HL-60 (cell line): ENCODE measurements at regions not wholly inside any gene's neighbourhood (a gene's known extent, or its start where the extent isn't known, plus 50 kb on each side); places are given as distances from the start of the nearest gene placed in this dataset.

ENCODE experiments used
- DNase-seq, 2 experiments: peaks; one replicate each; pipeline ENCODE4 v3.0.0-alpha.2; 2010 to 2020; ENCODE audit warnings: low read depth in 1 of 2, low spot score in 1 of 2
- H3K27ac ChIP-seq: fragments of 250-450 bp; sonication (Bioruptor Pico); replicated peaks from 2 replicates; pipeline ENCODE4 v1.5.1; 2020; ENCODE audit warnings: mild to moderate bottlenecking, moderate library complexity
- H3K27me3 ChIP-seq: fragments of 250-450 bp; sonication (Bioruptor Pico); 2 replicates; pipeline ENCODE4 v1.5.1; 2021; ENCODE audit warnings: mild to moderate bottlenecking, moderate library complexity; ENCODE audit not compliant: insufficient read depth, poor library complexity, severe bottlenecking
- H3K4me3 ChIP-seq: replicated peaks from 2 replicates; pipeline ENCODE4 v1.5.1; 2011; ENCODE audit warnings: mild to moderate bottlenecking, control low read depth, low read length; ENCODE audit not compliant: insufficient read depth
- CTCF ChIP-seq: IDR thresholded peaks from one replicate; pipeline ENCODE4 v1.5.1; 2011; ENCODE audit warnings: low read length, control low read depth, inconsistent platforms; ENCODE audit not compliant: insufficient read depth
- GABPA ChIP-seq: IDR thresholded peaks from 2 replicates; pipeline ENCODE4 v1.6.1; 2012; ENCODE audit warnings: low read depth
- POLR2AphosphoS5 ChIP-seq: IDR thresholded peaks from 2 replicates; pipeline ENCODE4 v1.6.1; 2012; ENCODE audit warnings: low read depth
- REST ChIP-seq: IDR thresholded peaks from 2 replicates; pipeline ENCODE4 v1.6.1; 2012; ENCODE audit warnings: low read depth; ENCODE audit not compliant: insufficient replicate concordance
- SPI1 ChIP-seq: IDR thresholded peaks from 2 replicates; pipeline ENCODE4 v1.6.1; 2012; ENCODE audit warnings: low read depth, mild to moderate bottlenecking, borderline replicate concordance

- H3K27me3 ChIP-seq: no peaks in the 10 kb centered on the region
- H3K27ac ChIP-seq: peak overlapping the region; percentile 69
- H3K4me3 ChIP-seq: no peak overlapping the region
- TF ChIP-seq POLR2AphosphoS5 (no peak; the same call in 1 of the 2 replicates), SPI1 (no peak), GABPA (no peak), CTCF (no peak), REST (no peak)
- DNase-seq: peak; percentile 46 to 68
Observed at GRCh38 chr3:154970797-154971196, 109.3 kb upstream of the MME start.

- TF ChIP-seq CTCF (no peak), SPI1 (no peak), POLR2AphosphoS5 (no peak), REST (no peak), GABPA (no peak)
Observed at GRCh38 chr3:154969366-154969765, 110.8 kb upstream of the MME start.

GRCh38 chr3:154967090-154967489, 113.0 kb upstream of the MME start:
- no peak overlapping the region for H3K4me3 ChIP-seq
- DNase-seq: no peak
- TF ChIP-seq CTCF: no peak
- TF ChIP-seq POLR2AphosphoS5: no peak
- TF ChIP-seq SPI1: no peak
- TF ChIP-seq REST: no peak
- no peak for TF ChIP-seq GABPA

More at GRCh38 chr3:154969366-154969765, 110.8 kb upstream of the MME start:
- Histone ChIP-seq H3K27me3 (no peaks in the 10 kb centered on the region), H3K27ac (no peak overlapping the region), H3K4me3 (no peak overlapping the region)
- DNase-seq: no peak

More at GRCh38 chr3:154967090-154967489, 113.0 kb upstream of the MME start:
- H3K27me3 ChIP-seq: no peaks in the 10 kb centered on the region
- no peak overlapping the region for H3K27ac ChIP-seq
